ENCODE measurements at regions not wholly inside any gene's neighbourhood (a gene's known extent, or its start where the extent isn't known, plus 50 kb on each side); places are given as distances from the start of the nearest gene placed in this dataset.
A peak's percentile ranks its signal among the peaks of the same experiment; 100 is the strongest.
"Not testable (repeated sequence)": the region's sequence is repeated elsewhere in the genome, so short reads cannot be mapped to it uniquely, and the experiment has no call there.

- DNase-seq: no peak
These were observed 243.3 kb upstream of the FOXK1 start for GRCh38 chr7:4438723-4439245.

GRCh38 chr7:4439444-4439843, 242.7 kb upstream of the FOXK1 start:
- no peak for DNase-seq

- no peak for DNase-seq
These were observed 238.0 kb upstream of the FOXK1 start for GRCh38 chr7:4444106-4444505.

GRCh38 chr7:4445777-4446176, 236.3 kb upstream of the FOXK1 start:
- DNase-seq: no peak

- no peak for DNase-seq
These were observed 232.8 kb upstream of the FOXK1 start for GRCh38 chr7:4449263-4449662.

- no peak for DNase-seq
These were observed 231.6 kb upstream of the FOXK1 start for GRCh38 chr7:4450483-4450882.

- no peak for DNase-seq
These were observed 221.5 kb upstream of the FOXK1 start for GRCh38 chr7:4460597-4460996.

- DNase-seq: no peak
These were observed 220.6 kb upstream of the FOXK1 start for GRCh38 chr7:4461531-4461930.

GRCh38 chr7:4468320-4469102, 213.6 kb upstream of the FOXK1 start:
- no peak for DNase-seq

- DNase-seq: peak; percentile 6
These were observed 211.8 kb upstream of the FOXK1 start for GRCh38 chr7:4470246-4470645.

GRCh38 chr7:4472728-4473127, 209.4 kb upstream of the FOXK1 start:
- DNase-seq: no peak

- DNase-seq: peak; percentile 82
These were observed 202.6 kb upstream of the FOXK1 start for GRCh38 chr7:4479367-4480039.

- DNase-seq: not testable (repeated sequence)
These were observed 202.0 kb upstream of the FOXK1 start for GRCh38 chr7:4480131-4480530.

GRCh38 chr7:4483851-4484250, 198.2 kb upstream of the FOXK1 start:
- DNase-seq: no peak

- no peak for DNase-seq
These were observed 197.6 kb upstream of the FOXK1 start for GRCh38 chr7:4484545-4484944.

GRCh38 chr7:4486907-4487306, 195.2 kb upstream of the FOXK1 start:
- no peak for DNase-seq

GRCh38 chr7:4496911-4497310, 185.2 kb upstream of the FOXK1 start:
- DNase-seq: not testable (repeated sequence)

GRCh38 chr7:4500812-4501211, 181.3 kb upstream of the FOXK1 start:
- no peak for DNase-seq

GRCh38 chr7:4507886-4508285, 174.2 kb upstream of the FOXK1 start:
- DNase-seq: not testable (repeated sequence)

GRCh38 chr7:4513450-4513849, 168.6 kb upstream of the FOXK1 start:
- DNase-seq: no peak

- no peak for DNase-seq
These were observed 162.1 kb upstream of the FOXK1 start for GRCh38 chr7:4519819-4520520.

- DNase-seq: no peak
These were observed 158.9 kb upstream of the FOXK1 start for GRCh38 chr7:4523219-4523618.

GRCh38 chr7:4523873-4524272, 158.2 kb upstream of the FOXK1 start:
- DNase-seq: no peak

- DNase-seq: no peak
These were observed 156.2 kb upstream of the FOXK1 start for GRCh38 chr7:4525884-4526283.
